HCT116 (cell line): ENCODE measurements at regions not wholly inside any gene's neighbourhood (a gene's known extent, or its start where the extent isn't known, plus 50 kb on each side); places are given as distances from the start of the nearest gene placed in this dataset.

Experiments
- ATAC-seq: fragments of 200-7000 bp; cut with Tn5 transposase; 2 replicates; pipeline ENCODE4 v1.9.1; 2020; ENCODE audit warnings: mild to moderate bottlenecking, moderate library complexity
- BruUV-seq: library from RNA; stranded (reverse); fragments of 400-500 nt; replicated peaks from 2 replicates; lab custom pipeline; 2021; lab: Mats Ljungman, UMichigan
- CTCF ChIA-PET: fragments of 300-600 bp; sonication (Branson Sonifier 250); formaldehyde crosslinking; loops from one replicate; lab custom pipeline; 2021; ENCODE audit warnings: antibody characterized with exemption; lab: Charles Lee
- POLR2A ChIA-PET: fragments of 300-600, 350-600 bp; sonication (Branson Sonifier 250); formaldehyde crosslinking; loops from one replicate; lab custom pipeline; 2021; ENCODE audit warnings: antibody characterized with exemption; lab: Charles Lee
- RAD21 ChIA-PET, 2 experiments: fragments of 300-600 bp; sonication (Branson Sonifier 250); formaldehyde crosslinking; loops; one replicate each; lab custom pipeline; 2023; ENCODE audit warnings: low total read pairs in 2 of 2; ENCODE audit not compliant: uncharacterized antibody in 2 of 2, unreplicated experiment in 2 of 2, low non-redundant PET in 1 of 2; lab: Charles Lee
- DNase-seq: peaks from one replicate; pipeline ENCODE4 v3.0.0-alpha.2; 2010; ENCODE audit warnings: low read depth, low spot score
- H2AFZ ChIP-seq: fragments of 200-600 bp; shearing (Covaris generic), sonication (generic); 2 replicates; pipeline ENCODE4 v1.6.1; 2017; ENCODE audit warnings: low read depth, mixed run types, mixed read lengths, antibody characterized with exemption, low read length; ENCODE audit not compliant: poor library complexity, severe bottlenecking
- H3K27ac ChIP-seq: 2 replicates; pipeline ENCODE4 v1.5.1; 2012; ENCODE audit warnings: low read depth, low read length
- H3K27me3 ChIP-seq: fragments of 200-600 bp; sonication (generic); 2 replicates; pipeline ENCODE4 v1.6.1; 2016; ENCODE audit warnings: mixed run types, low read length, mixed read lengths; ENCODE audit not compliant: insufficient read depth
- H3K36me3 ChIP-seq, 2 experiments: fragments of 200-500 bp in 1 of 2; fragments of 200-600 bp in 1 of 2; sonication (Bioruptor generic) in 1 of 2; sonication (generic) in 1 of 2; 2 replicates each; pipeline versions ENCODE4 v1.5.1 to v1.6.1; 2014 to 2016; ENCODE audit warnings: low read length in 2 of 2, inconsistent platforms in 1 of 2, mixed read lengths in 1 of 2, mixed run types in 1 of 2; ENCODE audit not compliant: insufficient read depth in 2 of 2, control insufficient read depth in 1 of 2
- H3K4me1 ChIP-seq, 2 experiments: fragments of 200-600 bp in 1 of 2; sonication (generic) in 1 of 2; 2 replicates each; pipeline versions ENCODE4 v1.5.1 to v1.6.1; 2012 to 2017; ENCODE audit warnings: low read length in 2 of 2, inconsistent platforms in 1 of 2, mild to moderate bottlenecking in 1 of 2, mixed read lengths in 1 of 2, mixed run types in 1 of 2, moderate library complexity in 1 of 2; ENCODE audit not compliant: insufficient read depth in 2 of 2, control insufficient read depth in 1 of 2
- H3K4me2 ChIP-seq: fragments of 200-600 bp; sonication (generic); 2 replicates; pipeline ENCODE4 v1.6.1; 2017; ENCODE audit warnings: mixed run types, low read length, mixed read lengths
- H3K4me3 ChIP-seq, 2 experiments: fragments of 200-600 bp in 1 of 2; sonication (generic) in 1 of 2; replicated peaks in 1 of 2; 2 replicates each; pipeline ENCODE4 v1.5.1; 2011 to 2016; ENCODE audit warnings: low read length in 2 of 2, control low read depth in 1 of 2, low read depth in 1 of 2, mild to moderate bottlenecking in 1 of 2, mixed read lengths in 1 of 2, mixed run types in 1 of 2
- H3K79me2 ChIP-seq: fragments of 200-600 bp; sonication (generic); 2 replicates; pipeline ENCODE4 v1.6.1; 2017; ENCODE audit warnings: mild to moderate bottlenecking, mixed run types, low read length, moderate library complexity, mixed read lengths; ENCODE audit not compliant: insufficient read depth
- H3K9ac ChIP-seq: fragments of 200-600 bp; sonication (generic); 2 replicates; pipeline ENCODE4 v1.6.1; 2016; ENCODE audit warnings: low read length, mixed read lengths
- H3K9me2 ChIP-seq: fragments of 200-600 bp; sonication (generic), shearing (Covaris generic); 2 replicates; pipeline ENCODE4 v1.6.1; 2017; ENCODE audit warnings: mixed run types, mild to moderate bottlenecking, moderate library complexity; ENCODE audit not compliant: insufficient read depth
- H3K9me3 ChIP-seq, 2 experiments: fragments of 200-500 bp in 1 of 2; fragments of 200-600 bp in 1 of 2; sonication (Bioruptor generic) in 1 of 2; sonication (generic) in 1 of 2; 2 replicates each; pipeline ENCODE4 v1.6.1; 2014 to 2017; ENCODE audit warnings: low read length in 2 of 2, mixed read lengths in 2 of 2, inconsistent platforms in 1 of 2, low read depth in 1 of 2, mild to moderate bottlenecking in 1 of 2, mixed run types in 1 of 2, moderate library complexity in 1 of 2; ENCODE audit not compliant: control insufficient read depth in 1 of 2, insufficient read depth in 1 of 2
- H4K20me1 ChIP-seq: fragments of 200-600 bp; sonication (generic), shearing (Covaris generic); 2 replicates; pipeline ENCODE4 v1.6.1; 2017; ENCODE audit warnings: mixed run types, mild to moderate bottlenecking, moderate library complexity; ENCODE audit not compliant: insufficient read depth
- ATF3 ChIP-seq: IDR thresholded peaks from 2 replicates; pipeline ENCODE4 v1.6.1; 2012
- CBX3 ChIP-seq: IDR thresholded peaks from 2 replicates; pipeline ENCODE4 v1.6.1; 2012; ENCODE audit warnings: low read depth
- CEBPB ChIP-seq: IDR thresholded peaks from 2 replicates; pipeline ENCODE4 v1.6.1; 2012; ENCODE audit warnings: low read depth
- CTCF ChIP-seq, 3 experiments: fragments of 200-600 bp in 1 of 3; sonication (generic) in 1 of 3; IDR thresholded peaks in 2 of 3; conservative IDR thresholded peaks in 1 of 3; 2 replicates each; pipeline ENCODE4 v1.5.1; 2012 to 2017; ENCODE audit warnings: low read depth in 2 of 3, low read length in 2 of 3, antibody characterized with exemption in 1 of 3, borderline replicate concordance in 1 of 3, control low read depth in 1 of 3, mild to moderate bottlenecking in 1 of 3, mixed read lengths in 1 of 3, mixed run types in 1 of 3, moderate library complexity in 1 of 3; ENCODE audit not compliant: insufficient read depth in 1 of 3
- EZH2phosphoT487 ChIP-seq: fragments of 200-600 bp; IDR thresholded peaks from 2 replicates; pipeline ENCODE4 v1.6.1; 2018; ENCODE audit warnings: antibody characterized with exemption, borderline replicate concordance
- FOSL1 ChIP-seq: IDR thresholded peaks from 2 replicates; pipeline ENCODE4 v1.6.1; 2012; ENCODE audit warnings: low read depth
- JUND ChIP-seq: IDR thresholded peaks from 2 replicates; pipeline ENCODE4 v1.6.1; 2012
- POLR2AphosphoS5 ChIP-seq: IDR thresholded peaks from 2 replicates; pipeline ENCODE4 v1.6.1; 2011; ENCODE audit warnings: mild to moderate bottlenecking, low read depth, low read length, moderate library complexity
- SIN3A ChIP-seq: IDR thresholded peaks from 2 replicates; pipeline ENCODE4 v1.6.1; 2012; ENCODE audit warnings: low read depth
- SP1 ChIP-seq: IDR thresholded peaks from 2 replicates; pipeline ENCODE4 v1.6.1; 2012; ENCODE audit warnings: low read depth
- TCF7L2 ChIP-seq: IDR thresholded peaks from 2 replicates; pipeline ENCODE4 v1.7.0; 2011; ENCODE audit warnings: borderline replicate concordance, inconsistent platforms; ENCODE audit not compliant: insufficient read depth, insufficient read length; ENCODE audit errors: extremely low read depth
- ZBTB33 ChIP-seq: IDR thresholded peaks from 2 replicates; pipeline ENCODE4 v1.6.1; 2011; ENCODE audit warnings: mild to moderate bottlenecking, low read length, moderate library complexity; ENCODE audit not compliant: insufficient replicate concordance; ENCODE audit errors: extremely low read depth
- ZNF274 ChIP-seq: fragments of 200-500 bp; sonication (Bioruptor generic); IDR thresholded peaks from 2 replicates; pipeline ENCODE4 v1.6.1; 2014; ENCODE audit warnings: mild to moderate bottlenecking, low read depth, low read length, inconsistent platforms
- intact Hi-C: fragments of 100-400 bp; cut with micrococcal nuclease; formaldehyde crosslinking; loops from 2 replicates; pipeline ENCODE4 v1.10.0; 2022

- Histone ChIP-seq H4K20me1 (no peaks in the 10 kb centered on the region), H3K9me3 (no peaks in the 10 kb centered on the region), H3K36me3 (no peaks in the 10 kb centered on the region), H2AFZ (no peak overlapping the region), H3K4me3 (no peak overlapping the region), H3K27me3 (no peaks in the 10 kb centered on the region), H3K79me2 (no peaks in the 10 kb centered on the region), H3K9me2 (no peaks in the 10 kb centered on the region), H3K4me2 (no peak overlapping the region), H3K4me1 (no peaks in the 10 kb centered on the region), H3K9ac (no peak overlapping the region), H3K27ac (no peak overlapping the region)
- ATAC-seq, result no peak
- DNase-seq, result no peak
- ChIA-PET RAD21 (no interaction called here), CTCF (no interaction called here), POLR2A (no interaction called here)
- intact Hi-C loops, result no loop called here
- no TSS peak for BruUV-seq
- no peak for TF ChIP-seq TCF7L2
Measured at GRCh38 chr6:74554041-74554440, 651.8 kb downstream of the COL12A1 start.

- Histone ChIP-seq H3K9me2 (no peaks in the 10 kb centered on the region), H3K36me3 (no peaks in the 10 kb centered on the region), H3K4me1 (no peaks in the 10 kb centered on the region), H3K9ac (no peak overlapping the region), H3K4me3 (no peak overlapping the region), H3K27ac (no peak overlapping the region), H3K9me3 (no peaks in the 10 kb centered on the region), H3K4me2 (no peak overlapping the region), H3K79me2 (no peaks in the 10 kb centered on the region), H2AFZ (no peak overlapping the region), H3K27me3 (no peaks in the 10 kb centered on the region), H4K20me1 (no peaks in the 10 kb centered on the region)
- ChIA-PET RAD21 (no interaction called here), POLR2A (no interaction called here), CTCF (no interaction called here)
- no peak for TF ChIP-seq ZNF274
- no peak for TF ChIP-seq CEBPB
- no peak for TF ChIP-seq CBX3
- no peak for TF ChIP-seq FOSL1
- no peak for TF ChIP-seq ATF3
- no peak for TF ChIP-seq SP1
- TF ChIP-seq TCF7L2, result no peak
- no peak for TF ChIP-seq POLR2AphosphoS5
- no peak for TF ChIP-seq CTCF (IDR thresholded peaks at IDR 0.05 in 2 of 3, conservative IDR thresholded peaks at IDR 0.05 in 1 of 3; ENCODE audit: borderline replicate concordance in 1 of 3, insufficient read depth in 1 of 3, low read depth in 2 of 3, low read length in 2 of 3)
- no peak for TF ChIP-seq ZBTB33
- TF ChIP-seq EZH2phosphoT487, result no peak
- no peak for TF ChIP-seq SIN3A
- TF ChIP-seq JUND, result no peak
- no peak for ATAC-seq
- no peak for DNase-seq
- intact Hi-C loops, result no loop called here
- no TSS peak for BruUV-seq
Measured at GRCh38 chr6:74551896-74552295, 654.0 kb downstream of the COL12A1 start.
